SK-N-SH (cell line): ENCODE measurements at regions not wholly inside any gene's neighbourhood (a gene's known extent, or its start where the extent isn't known, plus 50 kb on each side); places are given as distances from the start of the nearest gene placed in this dataset.
"Not testable (repeated sequence)": the region's sequence is repeated elsewhere in the genome, so short reads cannot be mapped to it uniquely, and the experiment has no call there.

Source experiments
- CTCF ChIA-PET: fragments of 300-600, 350-600 bp; formaldehyde crosslinking; extraction: SDS; loops from one replicate; lab custom pipeline; 2021; lab: Yijun Ruan, JAX
- POLR2A ChIA-PET: fragments of 350-600 bp; sonication (Branson Sonifier 250); formaldehyde crosslinking; extraction: SDS; loops from one replicate; lab custom pipeline; 2020; ENCODE audit warnings: antibody characterized with exemption, inconsistent platforms; lab: Yijun Ruan, JAX
- DNase-seq: peaks from one replicate; pipeline ENCODE4 v3.0.0; 2012
- H2AFZ ChIP-seq: fragments of 200-600 bp; sonication (generic); 2 replicates; pipeline ENCODE4 v1.8.1; 2016; ENCODE audit warnings: antibody characterized with exemption, mild to moderate bottlenecking, low read depth
- H3F3A ChIP-seq: fragments of 200-600 bp; sonication (generic); replicated peaks from 2 replicates; pipeline ENCODE3; 2016; ENCODE audit warnings: antibody characterized with exemption, mild to moderate bottlenecking; ENCODE audit not compliant: insufficient read depth
- H3K27ac ChIP-seq, 2 experiments: fragments of 200-500 bp in 1 of 2; fragments of 200-600 bp in 1 of 2; sonication (Bioruptor generic) in 1 of 2; sonication (generic), shearing (Covaris generic) in 1 of 2; 2 replicates each; pipeline versions ENCODE4 v1.5.1 to v1.6.1; 2014 to 2016; ENCODE audit warnings: low read depth in 2 of 2, inconsistent platforms in 1 of 2, low read length in 1 of 2, mild to moderate bottlenecking in 1 of 2, mixed read lengths in 1 of 2
- H3K27me3 ChIP-seq: fragments of 200-600 bp; sonication (generic), shearing (Covaris generic); 2 replicates; pipeline ENCODE4 v1.6.1; 2016; ENCODE audit warnings: mixed run types; ENCODE audit not compliant: insufficient read depth
- H3K36me3 ChIP-seq, 2 experiments: fragments of 200-500 bp in 1 of 2; fragments of 200-600 bp in 1 of 2; sonication (Bioruptor generic) in 1 of 2; sonication (generic) in 1 of 2; replicated peaks in 1 of 2; 2 replicates each; pipeline versions ENCODE3 to v1.5.1; 2014 to 2016; ENCODE audit warnings: low read length in 1 of 2, mild to moderate bottlenecking in 1 of 2; ENCODE audit not compliant: insufficient read depth in 2 of 2, control insufficient read depth in 1 of 2
- H3K4me1 ChIP-seq, 2 experiments: fragments of 200-500 bp in 1 of 2; fragments of 200-600 bp in 1 of 2; sonication (Bioruptor generic) in 1 of 2; sonication (generic), shearing (Covaris generic) in 1 of 2; 2 replicates each; pipeline versions ENCODE4 v1.5.1 to v1.6.1; 2014 to 2016; ENCODE audit warnings: low read depth in 1 of 2, low read length in 1 of 2, mixed run types in 1 of 2; ENCODE audit not compliant: insufficient read depth in 2 of 2, control insufficient read depth in 1 of 2
- H3K4me2 ChIP-seq: fragments of 200-600 bp; sonication (generic), shearing (Covaris generic); 2 replicates; pipeline ENCODE4 v1.6.1; 2017; ENCODE audit warnings: mixed run types
- H3K4me3 ChIP-seq, 2 experiments: fragments of 200-500 bp in 1 of 2; fragments of 200-600 bp in 1 of 2; sonication (Bioruptor generic) in 1 of 2; sonication (generic), shearing (Covaris generic) in 1 of 2; 2 replicates each; pipeline versions ENCODE4 v1.5.1 to v1.8.1; 2014 to 2016; ENCODE audit warnings: low read depth in 2 of 2, inconsistent platforms in 1 of 2, low read length in 1 of 2, mild to moderate bottlenecking in 1 of 2, mixed read lengths in 1 of 2, moderate library complexity in 1 of 2
- H3K79me2 ChIP-seq: fragments of 200-600 bp; sonication (generic); 2 replicates; pipeline ENCODE4 v1.8.1; 2017; ENCODE audit warnings: mild to moderate bottlenecking; ENCODE audit not compliant: insufficient read depth
- H3K9ac ChIP-seq: fragments of 200-600 bp; sonication (generic); 2 replicates; pipeline ENCODE4 v1.6.1; 2017; ENCODE audit warnings: mixed run types
- H3K9me2 ChIP-seq: fragments of 200-600 bp; sonication (generic); 2 replicates; pipeline ENCODE4 v1.6.1; 2017; ENCODE audit warnings: mixed run types
- H3K9me3 ChIP-seq: fragments of 200-600 bp; sonication (generic); 2 replicates; pipeline ENCODE4 v1.6.1; 2017; ENCODE audit warnings: mixed run types, mild to moderate bottlenecking, moderate library complexity
- H4K20me1 ChIP-seq: fragments of 200-600 bp; sonication (generic); 2 replicates; pipeline ENCODE4 v1.6.1; 2017; ENCODE audit warnings: mild to moderate bottlenecking, mixed run types; ENCODE audit not compliant: insufficient read depth
- CTCF ChIP-seq: fragments of 200-600 bp; sonication (generic); IDR thresholded peaks from 2 replicates; pipeline ENCODE4 v1.6.1; 2017; ENCODE audit warnings: antibody characterized with exemption, mild to moderate bottlenecking, moderate library complexity
- EP300 ChIP-seq, 2 experiments: IDR thresholded peaks; 2 replicates each; pipeline versions ENCODE4 v1.4.0 to v1.6.1; 2012; ENCODE audit warnings: borderline replicate concordance in 1 of 2, low read depth in 1 of 2, low read length in 1 of 2
- EZH2phosphoT487 ChIP-seq: fragments of 200-600 bp; sonication (generic); IDR thresholded peaks from 2 replicates; pipeline ENCODE4 v1.6.1; 2017; ENCODE audit warnings: low read depth, mixed run types, mild to moderate bottlenecking, antibody characterized with exemption, moderate library complexity, borderline replicate concordance
- GABPA ChIP-seq: IDR thresholded peaks from 2 replicates; pipeline ENCODE4 v1.4.0; 2012; ENCODE audit warnings: low read depth, mild to moderate bottlenecking
- IRF3 ChIP-seq: fragments of 150-350 bp; IDR thresholded peaks from 2 replicates; pipeline ENCODE4 v1.6.1; 2016; ENCODE audit warnings: mild to moderate bottlenecking, low read depth, low read length
- POLR2AphosphoS5 ChIP-seq: IDR thresholded peaks from 2 replicates; pipeline ENCODE4 v1.6.1; 2012; ENCODE audit warnings: low read depth, low read length
- RAD21 ChIP-seq: IDR thresholded peaks from 2 replicates; pipeline ENCODE4 v1.6.1; 2012; ENCODE audit warnings: mild to moderate bottlenecking, low read length
- REST ChIP-seq: IDR thresholded peaks from 2 replicates; pipeline ENCODE4 v1.6.1; 2012; ENCODE audit warnings: mild to moderate bottlenecking, low read depth, low read length, moderate library complexity
- RFX5 ChIP-seq: IDR thresholded peaks from 2 replicates; pipeline ENCODE4 v1.6.1; 2012; ENCODE audit warnings: mild to moderate bottlenecking, improper control_type of control experiment, low read length
- TAF1 ChIP-seq: IDR thresholded peaks from 2 replicates; pipeline ENCODE4 v1.6.1; 2012; ENCODE audit warnings: low read depth, mild to moderate bottlenecking, low read length, moderate library complexity, borderline replicate concordance
- TCF12 ChIP-seq: IDR thresholded peaks from 2 replicates; pipeline ENCODE4 v1.4.0; 2012
- TEAD4 ChIP-seq: IDR thresholded peaks from 2 replicates; pipeline ENCODE4 v1.4.0; 2012; ENCODE audit warnings: mild to moderate bottlenecking, borderline replicate concordance; ENCODE audit not compliant: insufficient read depth
- USF1 ChIP-seq: IDR thresholded peaks from 2 replicates; pipeline ENCODE4 v1.4.0; 2012; ENCODE audit warnings: low read depth, borderline replicate concordance
- YY1 ChIP-seq: IDR thresholded peaks from 2 replicates; pipeline ENCODE4 v1.4.0; 2012; ENCODE audit warnings: low read depth, mild to moderate bottlenecking
- WGBS: methylation state at CpG from one replicate; pipeline ENCODE4 v1.1.6; 2017; ENCODE audit warnings: low lambda C conversion rate; 5-methylcytosine and 5-hydroxymethylcytosine counted together

GRCh38 chr3:145492456-145492855 is 668.5 kb downstream of the PLOD2 start:
- H4K20me1 ChIP-seq = no peaks in the 10 kb centered on the region
- no peaks in the 10 kb centered on the region for H3K79me2 ChIP-seq
- no peak overlapping the region for H3K4me2 ChIP-seq
- DNase-seq = no peak
- WGBS = 6% methylated on average over 2 of the region's 2 CpGs
- no peaks in the 10 kb centered on the region for H3K27me3 ChIP-seq
- POLR2A ChIA-PET = no interaction called here
- no peak for TF ChIP-seq GABPA
- TF ChIP-seq TCF12 = no peak
- TF ChIP-seq, all 33 proteins: peak for 0
- Histone ChIP-seq H3K36me3 (no peaks in the 10 kb centered on the region), H3F3A (no peaks in the 10 kb centered on the region), H3K27ac (no peak overlapping the region), H3K9me2 (no peaks in the 10 kb centered on the region), H3K4me1 (no peaks in the 10 kb centered on the region), H3K4me3 (no peak overlapping the region), H2AFZ (no peak overlapping the region), H3K9me3 (no peaks in the 10 kb centered on the region), H3K9ac (no peak overlapping the region)
- CTCF ChIA-PET = no interaction called here

GRCh38 chr3:145517416-145517815 is 643.6 kb downstream of the PLOD2 start:
- H3K27ac ChIP-seq, CTCF ChIA-PET, H3K4me1 ChIP-seq, DNase-seq, H3F3A ChIP-seq, H3K4me3 ChIP-seq, H3K9me2 ChIP-seq, H4K20me1 ChIP-seq, H3K27me3 ChIP-seq, POLR2A ChIA-PET, H2AFZ ChIP-seq, H3K36me3 ChIP-seq, H3K4me2 ChIP-seq, H3K9me3 ChIP-seq, H3K79me2 ChIP-seq, H3K9ac ChIP-seq: not testable (repeated sequence)
- WGBS = 6% methylated on average over 4 of the region's 4 CpGs

- no peak for DNase-seq
- no peaks in the 10 kb centered on the region for H4K20me1 ChIP-seq
- 0% methylated on average over 4 of the region's 4 CpGs for WGBS
- H3K27me3 ChIP-seq = no peaks in the 10 kb centered on the region
- H3K9me3 ChIP-seq = no peaks in the 10 kb centered on the region
- no peaks in the 10 kb centered on the region for H3K9me2 ChIP-seq
- TF ChIP-seq RFX5 (no peak), IRF3 (no peak), TEAD4 (no peak), USF1 (no peak), EZH2phosphoT487 (no peak), RAD21 (no peak), REST (no peak), EP300 (IDR thresholded peaks at IDR 0.05; ENCODE audit: borderline replicate concordance in 1 of 2, low read depth in 1 of 2, low read length in 1 of 2) (no peak), POLR2AphosphoS5 (no peak), YY1 (no peak), CTCF (no peak), TAF1 (no peak)
- no peak overlapping the region for H3K4me3 ChIP-seq
- no peak overlapping the region for H3K27ac ChIP-seq
- H3K9ac ChIP-seq = no peak overlapping the region
- no peaks in the 10 kb centered on the region for H3K4me1 ChIP-seq
- CTCF ChIA-PET = no interaction called here
- H3K36me3 ChIP-seq = no peaks in the 10 kb centered on the region
- H3K79me2 ChIP-seq = no peaks in the 10 kb centered on the region
- POLR2A ChIA-PET = no interaction called here
- H2AFZ ChIP-seq = no peak overlapping the region
- H3K4me2 ChIP-seq = no peak overlapping the region
- H3F3A ChIP-seq = no peaks in the 10 kb centered on the region
Measured at GRCh38 chr3:145518639-145519038, 642.3 kb downstream of the PLOD2 start.
